WTC11 (cell line): ENCODE measurements at regions not wholly inside any gene's neighbourhood (a gene's known extent, or its start where the extent isn't known, plus 50 kb on each side); places are given as distances from the start of the nearest gene placed in this dataset.

Experiments
- ATF3 ChIP-seq: sonication (generic); formaldehyde crosslinking; conservative IDR thresholded peaks from 2 replicates; pipeline ENCODE4 v1.8.1; 2022; ENCODE audit warnings: mild to moderate bottlenecking, missing genetic modification reagents
- CBFB ChIP-seq: sonication (generic); formaldehyde crosslinking; IDR thresholded peaks from 2 replicates; pipeline ENCODE4 v1.8.1; 2022; ENCODE audit warnings: mild to moderate bottlenecking, low read depth, missing genetic modification reagents
- NFE2L1 ChIP-seq: sonication (generic); formaldehyde crosslinking; IDR thresholded peaks from 2 replicates; pipeline ENCODE4 v1.8.1; 2023; ENCODE audit warnings: missing genetic modification reagents
- NR2C2 ChIP-seq: sonication (generic); formaldehyde crosslinking; IDR thresholded peaks from 2 replicates; pipeline ENCODE4 v1.8.0; 2022; ENCODE audit warnings: mild to moderate bottlenecking, missing genetic modification reagents
- TF ChIP-seq, protein P1 (sequence below): fragments of 200-600 bp; IDR thresholded peaks from 2 replicates; pipeline ENCODE4 v1.8.0; 2022; ENCODE audit warnings: antibody characterized with exemption
- TF ChIP-seq, protein P2 (sequence below): sonication (generic); formaldehyde crosslinking; IDR thresholded peaks from 2 replicates; pipeline ENCODE4 v1.8.0; 2022; ENCODE audit warnings: mild to moderate bottlenecking, missing genetic modification reagents

GRCh38 chr16:55047903-55048497 is 117.3 kb downstream of the IRX5 start:
- no peak for TF ChIP-seq NFE2L1 (CRISPR knock-in tag)
- TF ChIP-seq, protein P1, sequence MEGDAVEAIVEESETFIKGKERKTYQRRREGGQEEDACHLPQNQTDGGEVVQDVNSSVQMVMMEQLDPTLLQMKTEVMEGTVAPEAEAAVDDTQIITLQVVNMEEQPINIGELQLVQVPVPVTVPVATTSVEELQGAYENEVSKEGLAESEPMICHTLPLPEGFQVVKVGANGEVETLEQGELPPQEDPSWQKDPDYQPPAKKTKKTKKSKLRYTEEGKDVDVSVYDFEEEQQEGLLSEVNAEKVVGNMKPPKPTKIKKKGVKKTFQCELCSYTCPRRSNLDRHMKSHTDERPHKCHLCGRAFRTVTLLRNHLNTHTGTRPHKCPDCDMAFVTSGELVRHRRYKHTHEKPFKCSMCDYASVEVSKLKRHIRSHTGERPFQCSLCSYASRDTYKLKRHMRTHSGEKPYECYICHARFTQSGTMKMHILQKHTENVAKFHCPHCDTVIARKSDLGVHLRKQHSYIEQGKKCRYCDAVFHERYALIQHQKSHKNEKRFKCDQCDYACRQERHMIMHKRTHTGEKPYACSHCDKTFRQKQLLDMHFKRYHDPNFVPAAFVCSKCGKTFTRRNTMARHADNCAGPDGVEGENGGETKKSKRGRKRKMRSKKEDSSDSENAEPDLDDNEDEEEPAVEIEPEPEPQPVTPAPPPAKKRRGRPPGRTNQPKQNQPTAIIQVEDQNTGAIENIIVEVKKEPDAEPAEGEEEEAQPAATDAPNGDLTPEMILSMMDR: no peak
- TF ChIP-seq, protein P2, sequence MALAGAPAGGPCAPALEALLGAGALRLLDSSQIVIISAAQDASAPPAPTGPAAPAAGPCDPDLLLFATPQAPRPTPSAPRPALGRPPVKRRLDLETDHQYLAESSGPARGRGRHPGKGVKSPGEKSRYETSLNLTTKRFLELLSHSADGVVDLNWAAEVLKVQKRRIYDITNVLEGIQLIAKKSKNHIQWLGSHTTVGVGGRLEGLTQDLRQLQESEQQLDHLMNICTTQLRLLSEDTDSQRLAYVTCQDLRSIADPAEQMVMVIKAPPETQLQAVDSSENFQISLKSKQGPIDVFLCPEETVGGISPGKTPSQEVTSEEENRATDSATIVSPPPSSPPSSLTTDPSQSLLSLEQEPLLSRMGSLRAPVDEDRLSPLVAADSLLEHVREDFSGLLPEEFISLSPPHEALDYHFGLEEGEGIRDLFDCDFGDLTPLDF: no peak
- no peak for TF ChIP-seq CBFB (CRISPR knock-in tag)
- no peak for TF ChIP-seq NR2C2 (CRISPR knock-in tag)
- no peak for TF ChIP-seq ATF3
